Gastroesophageal sphincter (tissue), 2 donors: ENCODE measurements at regions not wholly inside any gene's neighbourhood (a gene's known extent, or its start where the extent isn't known, plus 50 kb on each side); places are given as distances from the start of the nearest gene placed in this dataset.

ENCODE experiments used
- EP300 ChIP-seq: sonication (generic); formaldehyde crosslinking; IDR thresholded peaks from one replicate; pipeline ENCODE4 v1.6.1; 2017; ENCODE audit warnings: antibody characterized with exemption, mild to moderate bottlenecking
- POLR2A ChIP-seq, 2 donors: fragments of 450-650 bp; IDR thresholded peaks; one replicate each; pipeline ENCODE4 v1.6.1; 2017; ENCODE audit warnings: antibody characterized with exemption in 2 of 2, mild to moderate bottlenecking in 2 of 2, moderate library complexity in 1 of 2
- POLR2AphosphoS5 ChIP-seq: sonication (generic); formaldehyde crosslinking; IDR thresholded peaks from one replicate; pipeline ENCODE4 v1.6.1; 2017; ENCODE audit warnings: antibody characterized with exemption

DNA sequence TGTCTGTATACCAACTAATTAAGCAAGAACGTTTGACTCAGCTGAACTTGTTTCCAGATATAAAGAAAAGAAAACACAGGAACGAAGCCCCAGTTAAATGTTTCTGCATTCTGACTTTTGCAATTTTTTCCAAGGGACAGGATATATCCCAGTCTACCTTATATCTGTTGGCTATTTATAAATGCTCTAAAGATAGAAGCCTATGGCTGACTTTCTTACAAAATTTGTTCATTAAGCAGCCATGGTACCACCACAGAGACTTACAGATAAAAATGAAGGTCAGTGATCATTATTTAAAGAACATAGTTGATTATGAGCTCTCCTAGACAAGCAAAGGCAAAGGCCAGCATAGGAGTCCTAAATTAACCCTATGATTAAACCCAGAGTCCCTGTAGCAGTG is 462.7 kb upstream of the SPHKAP start:
- no peak for TF ChIP-seq POLR2AphosphoS5
- TF ChIP-seq POLR2A (IDR thresholded peaks at IDR 0.05), result no peak
- TF ChIP-seq EP300, result no peak
